Hematopoietic multipotent progenitor cell treated with erythropoietin and hydrocortisone succinate and interleukin-3 and kit ligand, for 15 days (in vitro differentiated cells): ENCODE measurements at regions not wholly inside any gene's neighbourhood (a gene's known extent, or its start where the extent isn't known, plus 50 kb on each side); places are given as distances from the start of the nearest gene placed in this dataset.
"Not testable (repeated sequence)": the region's sequence is repeated elsewhere in the genome, so short reads cannot be mapped to it uniquely, and the experiment has no call there.

Source experiments
- DNase-seq: peaks from one replicate; pipeline ENCODE4 v3.0.0-alpha.2; 2015; ENCODE audit warnings: low spot score

GRCh38 chr11:91481875-91482274, 742.7 kb upstream of the FAT3 start:
- not testable (repeated sequence) for DNase-seq

- no peak for DNase-seq
Observed at GRCh38 chr11:91470656-91471055, 754.0 kb upstream of the FAT3 start.

- DNase-seq = no peak
Observed at GRCh38 chr11:91459840-91460239, 764.8 kb upstream of the FAT3 start.

- DNase-seq = no peak
Observed at GRCh38 chr11:91446267-91446666, 778.4 kb upstream of the FAT3 start.

- no peak for DNase-seq
Observed at GRCh38 chr11:91435694-91436395, 788.8 kb upstream of the FAT3 start.

- no peak for DNase-seq
Observed at GRCh38 chr11:91433284-91434010, 791.2 kb upstream of the FAT3 start.

- no peak for DNase-seq
Observed at GRCh38 chr11:91421641-91422040, 803.0 kb upstream of the FAT3 start.

- DNase-seq = no peak
Observed at GRCh38 chr11:91407842-91408241, 816.8 kb upstream of the FAT3 start.

GRCh38 chr11:91406009-91406408, 818.6 kb upstream of the FAT3 start:
- no peak for DNase-seq

- DNase-seq = no peak
Observed at GRCh38 chr11:91404344-91404743, 820.3 kb upstream of the FAT3 start.

GRCh38 chr11:91397134-91397468, 827.5 kb upstream of the FAT3 start:
- DNase-seq = no peak

GRCh38 chr11:91396236-91397133, 828.1 kb upstream of the FAT3 start:
- DNase-seq = no peak

GRCh38 chr11:91394727-91395414, 829.7 kb upstream of the FAT3 start:
- DNase-seq = no peak

- DNase-seq = no peak
Observed at GRCh38 chr11:91394073-91394726, 830.4 kb upstream of the FAT3 start.

GRCh38 chr11:91382946-91383345, 841.7 kb upstream of the FAT3 start:
- no peak for DNase-seq

- no peak for DNase-seq
Observed at GRCh38 chr11:91374794-91375193, 849.8 kb upstream of the FAT3 start.

GRCh38 chr11:91373497-91373896, 851.1 kb upstream of the FAT3 start:
- no peak for DNase-seq

GRCh38 chr11:91366816-91367215, 857.8 kb upstream of the FAT3 start:
- DNase-seq = no peak

GRCh38 chr11:91365986-91366585, 858.5 kb upstream of the FAT3 start:
- DNase-seq = no peak

- no peak for DNase-seq
Observed at GRCh38 chr11:91350931-91351330, 873.7 kb upstream of the FAT3 start.

- DNase-seq = no peak
Observed at GRCh38 chr11:91326751-91327150, 897.9 kb upstream of the FAT3 start.
